Caco-2 (cell line): ENCODE measurements at regions not wholly inside any gene's neighbourhood (a gene's known extent, or its start where the extent isn't known, plus 50 kb on each side); places are given as distances from the start of the nearest gene placed in this dataset.

Experiments
- BruUV-seq: library from RNA; stranded (reverse); fragments of 400-500 nt; replicated peaks from 2 replicates; lab custom pipeline; 2021; lab: Mats Ljungman, UMichigan
- CTCF ChIA-PET: fragments of 300-600 bp; sonication (Branson Sonifier 250); formaldehyde crosslinking; loops from one replicate; lab custom pipeline; 2022; ENCODE audit warnings: antibody characterized with exemption; lab: Charles Lee
- POLR2A ChIA-PET: fragments of 300-600 bp; sonication (Branson Sonifier 250); formaldehyde crosslinking; loops from one replicate; lab custom pipeline; 2022; ENCODE audit warnings: antibody characterized with exemption; lab: Charles Lee
- DNase-seq, 2 experiments: peaks; one replicate each; pipeline versions ENCODE4 v3.0.0 to v3.0.0-alpha.2; 2020 to 2022
- H3K27me3 ChIP-seq: replicated peaks from 2 replicates; pipeline ENCODE4 v1.6.0; 2011; ENCODE audit warnings: low read length; ENCODE audit not compliant: control insufficient read depth, insufficient read depth
- H3K36me3 ChIP-seq: 2 replicates; pipeline ENCODE4 v1.5.1; 2011; ENCODE audit warnings: low read length; ENCODE audit not compliant: control insufficient read depth, insufficient read depth
- H3K4me1 ChIP-seq: fragments of 250-450 bp; sonication (Bioruptor Pico); 2 replicates; pipeline ENCODE4 v1.5.1; 2020; ENCODE audit warnings: mild to moderate bottlenecking
- H3K4me3 ChIP-seq: 2 replicates; pipeline ENCODE4 v1.5.1; 2011; ENCODE audit warnings: low read depth, mild to moderate bottlenecking, control low read depth, low read length
- H3K9me3 ChIP-seq: fragments of 250-450 bp; sonication (Bioruptor Pico); 2 replicates; pipeline ENCODE4 v1.5.1; 2020; ENCODE audit warnings: mild to moderate bottlenecking, moderate library complexity
- H3K27ac Mint-ChIP-seq: one replicate; pipeline ENCODE4 v1.8.0; 2022; ENCODE audit warnings: mixed read lengths; ENCODE audit not compliant: unreplicated experiment
- H3K27me3 Mint-ChIP-seq: one replicate; pipeline ENCODE4 v1.8.0; 2022; ENCODE audit warnings: mixed read lengths; ENCODE audit not compliant: insufficient read depth, unreplicated experiment
- H3K36me3 Mint-ChIP-seq: one replicate; pipeline ENCODE4 v1.8.0; 2022; ENCODE audit warnings: mild to moderate bottlenecking, mixed read lengths; ENCODE audit not compliant: insufficient read depth, unreplicated experiment
- H3K4me1 Mint-ChIP-seq: one replicate; pipeline ENCODE4 v1.8.0; 2022; ENCODE audit warnings: low read depth, mixed read lengths; ENCODE audit not compliant: unreplicated experiment
- H3K4me3 Mint-ChIP-seq: one replicate; pipeline ENCODE4 v1.8.0; 2022; ENCODE audit warnings: mild to moderate bottlenecking, moderate library complexity, mixed read lengths; ENCODE audit not compliant: unreplicated experiment
- H3K9me3 Mint-ChIP-seq: one replicate; pipeline ENCODE4 v1.8.0; 2022; ENCODE audit warnings: mixed read lengths; ENCODE audit not compliant: unreplicated experiment
- CTCF ChIP-seq, 2 experiments: fragments of 200-600 bp in 1 of 2; IDR thresholded peaks; 1 replicate in 1 of 2; 2 replicates in 1 of 2; pipeline versions ENCODE4 v1.5.1 to v1.8.0; 2011 to 2022; ENCODE audit warnings: antibody characterized with exemption in 1 of 2, control low read depth in 1 of 2, inconsistent platforms in 1 of 2, low read depth in 1 of 2, low read length in 1 of 2, mild to moderate bottlenecking in 1 of 2, moderate library complexity in 1 of 2; ENCODE audit not compliant: insufficient read depth in 1 of 2, severe bottlenecking in 1 of 2, unreplicated experiment in 1 of 2
- intact Hi-C: fragments of 100-400 bp; cut with micrococcal nuclease; formaldehyde crosslinking; loops from one replicate; pipeline ENCODE4 v1.10.0; 2022; ENCODE audit not compliant: unreplicated experiment

GRCh38 chr12:107322063-107322462 lies 228.7 kb upstream of the CRY1 start:
- peaks cover 24% of the 10 kb centered on the region for H3K27me3 Mint-ChIP-seq

GRCh38 chr12:107325075-107325608 lies 231.8 kb upstream of the CRY1 start:
- Histone ChIP-seq H3K27me3 (peaks cover under 1% of the 10 kb centered on the region), H3K4me3 (no peak overlapping the region), H3K36me3 (no peaks in the 10 kb centered on the region), H3K9me3 (no peaks in the 10 kb centered on the region), H3K4me1 (no peaks in the 10 kb centered on the region)
- POLR2A ChIA-PET, result no interaction called here
- no peak for TF ChIP-seq CTCF (IDR thresholded peaks at IDR 0.05; ENCODE audit: insufficient read depth in 1 of 2, low read depth in 1 of 2, low read length in 1 of 2, severe bottlenecking in 1 of 2, unreplicated experiment in 1 of 2)
- no peaks in the 10 kb centered on the region for H3K9me3 Mint-ChIP-seq
- no peak overlapping the region for H3K4me3 Mint-ChIP-seq
- intact Hi-C loops, result no loop called here
- no peaks in the 10 kb centered on the region for H3K36me3 Mint-ChIP-seq
- H3K27ac Mint-ChIP-seq, result no peak overlapping the region
- no TSS peak for BruUV-seq
- CTCF ChIA-PET, result no interaction called here
- no peak for DNase-seq
- peaks cover 25% of the 10 kb centered on the region for H3K27me3 Mint-ChIP-seq
- H3K4me1 Mint-ChIP-seq, result no peaks in the 10 kb centered on the region

More at GRCh38 chr12:107322063-107322462, 228.7 kb upstream of the CRY1 start:
- Mint-ChIP-seq H3K4me3 (peak overlapping the region; percentile 51), H3K4me1 (peaks cover 6% of the 10 kb centered on the region), H3K9me3 (no peaks in the 10 kb centered on the region), H3K36me3 (no peaks in the 10 kb centered on the region), H3K27ac (no peak overlapping the region)
- Histone ChIP-seq H3K4me3 (no peak overlapping the region), H3K9me3 (no peaks in the 10 kb centered on the region), H3K4me1 (peaks cover 11% of the 10 kb centered on the region; the same call in 1 of the 2 replicates), H3K27me3 (peaks cover 6% of the 10 kb centered on the region), H3K36me3 (no peaks in the 10 kb centered on the region)
- no TSS peak for BruUV-seq
- TF ChIP-seq CTCF (IDR thresholded peaks at IDR 0.05; ENCODE audit: insufficient read depth in 1 of 2, low read depth in 1 of 2, low read length in 1 of 2, severe bottlenecking in 1 of 2, unreplicated experiment in 1 of 2), result no peak
- intact Hi-C loops, result no loop called here
- POLR2A ChIA-PET, result no interaction called here
- CTCF ChIA-PET, result no interaction called here
- no peak for DNase-seq

- POLR2A ChIA-PET, result no interaction called here
- CTCF ChIA-PET, result no interaction called here
- Histone ChIP-seq H3K9me3 (no peaks in the 10 kb centered on the region), H3K4me3 (no peak overlapping the region), H3K27me3 (no peaks in the 10 kb centered on the region; the same call in 1 of the 2 replicates), H3K36me3 (no peaks in the 10 kb centered on the region), H3K4me1 (no peaks in the 10 kb centered on the region)
- Mint-ChIP-seq H3K9me3 (no peaks in the 10 kb centered on the region), H3K27ac (no peak overlapping the region), H3K4me3 (no peak overlapping the region), H3K27me3 (peaks cover 15% of the 10 kb centered on the region), H3K36me3 (no peaks in the 10 kb centered on the region), H3K4me1 (no peaks in the 10 kb centered on the region)
- BruUV-seq, result no TSS peak
- intact Hi-C loops, result no loop called here
- TF ChIP-seq CTCF (IDR thresholded peaks at IDR 0.05; ENCODE audit: insufficient read depth in 1 of 2, low read depth in 1 of 2, low read length in 1 of 2, severe bottlenecking in 1 of 2, unreplicated experiment in 1 of 2), result no peak
- DNase-seq, result no peak
Measured at GRCh38 chr12:107326237-107326636, 232.9 kb upstream of the CRY1 start.
